ENCODE measurements at regions not wholly inside any gene's neighbourhood (a gene's known extent, or its start where the extent isn't known, plus 50 kb on each side); places are given as distances from the start of the nearest gene placed in this dataset.

- H3K36me3 Mint-ChIP-seq (ENCODE audit: low read depth): no peaks in the 10 kb centered on the region
- no peak for ATAC-seq
- CTCF ChIA-PET: interaction anchor here (1.0 kb wide), 1 partner anchor 82 kb away, joined by 3 read pairs; no protein-coding TSS in a partner anchor
Observed at GRCh38 chr6:37759221-37760144, 60.0 kb upstream of the ZFAND3 start.

DNA sequence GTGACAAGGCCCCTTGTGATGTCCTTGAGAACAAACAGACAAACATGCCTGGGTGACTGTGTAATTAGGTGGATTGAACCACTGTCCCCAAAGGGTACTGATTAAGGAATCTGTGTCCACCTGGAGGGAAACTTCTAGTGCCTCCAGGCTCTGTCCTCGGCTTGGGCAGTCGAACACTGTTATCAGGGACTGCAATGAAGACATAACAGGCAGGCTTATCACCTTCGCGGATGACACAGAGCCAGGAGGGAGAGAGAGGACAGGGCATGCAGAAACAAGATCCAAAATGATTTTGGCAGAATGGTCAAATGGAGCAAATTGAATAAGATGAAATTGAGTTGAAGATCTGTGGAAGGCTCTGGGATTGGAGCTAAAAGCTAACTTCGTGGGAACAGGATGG, 60.9 kb upstream of the ZFAND3 start:
- DNase-seq: no peak
- POLR2A ChIA-PET: no interaction called here
- intact Hi-C loops (cut with micrococcal nuclease): no loop called here
- Mint-ChIP-seq H3K4me3 (no peak overlapping the region), H3K36me3 (ENCODE audit: low read depth) (no peaks in the 10 kb centered on the region), H3K27ac (no peak overlapping the region), H3K9me3 (no peaks in the 10 kb centered on the region), H3K4me1 (ENCODE audit: low read depth) (no peaks in the 10 kb centered on the region), H3K27me3 (peaks cover 4% of the 10 kb centered on the region)
- CTCF ChIA-PET: interaction anchor here (1.0 kb wide), 1 partner anchor 81 kb away, joined by 3 read pairs; no protein-coding TSS in a partner anchor
- no peak for ATAC-seq
- TF ChIP-seq, protein P1, sequence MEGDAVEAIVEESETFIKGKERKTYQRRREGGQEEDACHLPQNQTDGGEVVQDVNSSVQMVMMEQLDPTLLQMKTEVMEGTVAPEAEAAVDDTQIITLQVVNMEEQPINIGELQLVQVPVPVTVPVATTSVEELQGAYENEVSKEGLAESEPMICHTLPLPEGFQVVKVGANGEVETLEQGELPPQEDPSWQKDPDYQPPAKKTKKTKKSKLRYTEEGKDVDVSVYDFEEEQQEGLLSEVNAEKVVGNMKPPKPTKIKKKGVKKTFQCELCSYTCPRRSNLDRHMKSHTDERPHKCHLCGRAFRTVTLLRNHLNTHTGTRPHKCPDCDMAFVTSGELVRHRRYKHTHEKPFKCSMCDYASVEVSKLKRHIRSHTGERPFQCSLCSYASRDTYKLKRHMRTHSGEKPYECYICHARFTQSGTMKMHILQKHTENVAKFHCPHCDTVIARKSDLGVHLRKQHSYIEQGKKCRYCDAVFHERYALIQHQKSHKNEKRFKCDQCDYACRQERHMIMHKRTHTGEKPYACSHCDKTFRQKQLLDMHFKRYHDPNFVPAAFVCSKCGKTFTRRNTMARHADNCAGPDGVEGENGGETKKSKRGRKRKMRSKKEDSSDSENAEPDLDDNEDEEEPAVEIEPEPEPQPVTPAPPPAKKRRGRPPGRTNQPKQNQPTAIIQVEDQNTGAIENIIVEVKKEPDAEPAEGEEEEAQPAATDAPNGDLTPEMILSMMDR (IDR thresholded peaks at IDR 0.05): no peak

More at GRCh38 chr6:37759221-37760144, 60.0 kb upstream of the ZFAND3 start:
- intact Hi-C loops (cut with micrococcal nuclease): no loop called here
- peaks cover 2% of the 10 kb centered on the region for H3K27me3 Mint-ChIP-seq
- H3K27ac Mint-ChIP-seq: no peak overlapping the region
- no peak overlapping the region for H3K4me3 Mint-ChIP-seq
- H3K9me3 Mint-ChIP-seq: no peaks in the 10 kb centered on the region
- no peaks in the 10 kb centered on the region for H3K4me1 Mint-ChIP-seq (ENCODE audit: low read depth)
- TF ChIP-seq, protein P1 (IDR thresholded peaks at IDR 0.05): no peak
- no peak for DNase-seq
- POLR2A ChIA-PET: interaction anchor here (0.5 kb wide), 1 partner anchor 70 kb away, joined by 3 read pairs; no protein-coding TSS in a partner anchor

GRCh38 chr6:37758234-37758633, 60.6 kb upstream of the MDGA1 start:
- ChIA-PET CTCF (no interaction called here), POLR2A (interaction anchor here (0.6 kb wide), 1 partner anchor 60 kb away, joined by 3 read pairs; no protein-coding TSS in a partner anchor)
- no peak for ATAC-seq
- H3K27ac Mint-ChIP-seq: no peak overlapping the region
- intact Hi-C loops (cut with micrococcal nuclease): no loop called here
- H3K36me3 Mint-ChIP-seq (ENCODE audit: low read depth): no peaks in the 10 kb centered on the region
- H3K27me3 Mint-ChIP-seq: peaks cover 4% of the 10 kb centered on the region
- H3K4me1 Mint-ChIP-seq (ENCODE audit: low read depth): no peaks in the 10 kb centered on the region
- no peak for DNase-seq
- no peaks in the 10 kb centered on the region for H3K9me3 Mint-ChIP-seq
- H3K4me3 Mint-ChIP-seq: no peak overlapping the region
- TF ChIP-seq, protein P1 (IDR thresholded peaks at IDR 0.05): no peak

DNA sequence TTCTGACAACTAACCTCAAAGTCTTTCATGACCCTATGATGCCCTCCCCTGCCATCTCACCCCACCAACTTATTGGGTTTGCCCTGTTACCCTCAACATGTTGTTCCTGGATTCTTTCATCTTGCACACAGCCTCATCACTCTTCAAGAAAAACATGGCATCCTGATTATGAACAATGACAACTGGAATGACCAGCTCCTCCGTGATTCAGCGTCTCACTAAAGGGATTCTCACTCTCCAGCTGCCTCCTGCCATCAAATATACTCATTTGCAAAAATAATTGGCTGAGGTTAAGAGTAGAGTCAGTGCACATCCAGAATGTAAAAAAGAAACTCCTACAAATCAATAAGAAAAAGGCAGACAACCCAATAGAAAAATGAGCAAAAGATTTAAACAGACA, 59.7 kb upstream of the MDGA1 start:
- Mint-ChIP-seq H3K4me1 (ENCODE audit: low read depth) (no peaks in the 10 kb centered on the region), H3K4me3 (no peak overlapping the region), H3K36me3 (ENCODE audit: low read depth) (no peaks in the 10 kb centered on the region), H3K9me3 (no peaks in the 10 kb centered on the region), H3K27me3 (peaks cover 4% of the 10 kb centered on the region), H3K27ac (no peak overlapping the region)
- POLR2A ChIA-PET: no interaction called here
- ATAC-seq (no peak), DNase-seq (no peak)
- TF ChIP-seq, protein P1 (IDR thresholded peaks at IDR 0.05): no peak
- CTCF ChIA-PET: interaction anchor here (0.7 to 1.5 kb wide), 3 partner anchors 15 to 55 kb away, joined by 3 read pairs; no protein-coding TSS in a partner anchor
- intact Hi-C loops (cut with micrococcal nuclease): no loop called here

GRCh38 chr6:37756135-37756534, 58.5 kb upstream of the MDGA1 start:
- intact Hi-C loops (cut with micrococcal nuclease): no loop called here

More at GRCh38 chr6:37756135-37756534, 58.5 kb upstream of the MDGA1 start:
- ATAC-seq (no peak), DNase-seq (no peak)
- Mint-ChIP-seq H3K36me3 (ENCODE audit: low read depth) (no peaks in the 10 kb centered on the region), H3K9me3 (no peaks in the 10 kb centered on the region), H3K27me3 (peaks cover 4% of the 10 kb centered on the region), H3K4me1 (ENCODE audit: low read depth) (no peaks in the 10 kb centered on the region), H3K4me3 (no peak overlapping the region), H3K27ac (no peak overlapping the region)
- POLR2A ChIA-PET: no interaction called here
- TF ChIP-seq, protein P1 (IDR thresholded peaks at IDR 0.05): no peak
- CTCF ChIA-PET: interaction anchor here (1.1 kb wide), 2 partner anchors 16 to 27 kb away, joined by 3 read pairs; no protein-coding TSS in a partner anchor

Measured in activated CD8-positive, alpha-beta T cell treated with anti-CD3 and anti-CD28 coated beads for 36 hours (primary cell).